HL-60 (cell line): ENCODE measurements at regions not wholly inside any gene's neighbourhood (a gene's known extent, or its start where the extent isn't known, plus 50 kb on each side); places are given as distances from the start of the nearest gene placed in this dataset.

ENCODE experiments used
- CTCF ChIP-seq: IDR thresholded peaks from one replicate; pipeline ENCODE4 v1.5.1; 2011; ENCODE audit warnings: low read length, control low read depth, inconsistent platforms; ENCODE audit not compliant: insufficient read depth
- GABPA ChIP-seq: IDR thresholded peaks from 2 replicates; pipeline ENCODE4 v1.6.1; 2012; ENCODE audit warnings: low read depth
- POLR2AphosphoS5 ChIP-seq: IDR thresholded peaks from 2 replicates; pipeline ENCODE4 v1.6.1; 2012; ENCODE audit warnings: low read depth
- REST ChIP-seq: IDR thresholded peaks from 2 replicates; pipeline ENCODE4 v1.6.1; 2012; ENCODE audit warnings: low read depth; ENCODE audit not compliant: insufficient replicate concordance

- TF ChIP-seq CTCF (no peak), REST (no peak), POLR2AphosphoS5 (no peak), GABPA (no peak)
Observed at GRCh38 chr21:27201197-27201596, 234.3 kb upstream of the ADAMTS5 start.
